HepG2 (cell line): ENCODE measurements at regions not wholly inside any gene's neighbourhood (a gene's known extent, or its start where the extent isn't known, plus 50 kb on each side); places are given as distances from the start of the nearest gene placed in this dataset.

Source experiments
- ADNP ChIP-seq: sonication (generic); formaldehyde crosslinking; IDR thresholded peaks from 2 replicates; pipeline ENCODE4 v1.4.0; 2020; ENCODE audit warnings: missing genetic modification reagents
- AFF4 ChIP-seq: sonication (generic); formaldehyde crosslinking; IDR thresholded peaks from 2 replicates; pipeline ENCODE4 v1.4.0; 2020; ENCODE audit warnings: missing genetic modification reagents
- CERS6 ChIP-seq: sonication (generic); formaldehyde crosslinking; IDR thresholded peaks from 2 replicates; pipeline ENCODE4 v1.5.0; 2020; ENCODE audit warnings: missing genetic modification reagents
- ESRRA ChIP-seq: sonication (generic); formaldehyde crosslinking; IDR thresholded peaks from 2 replicates; pipeline ENCODE4 v1.5.1; 2020; ENCODE audit warnings: mild to moderate bottlenecking, low read depth, missing genetic modification reagents
- FOXK1 ChIP-seq: sonication (generic); formaldehyde crosslinking; IDR thresholded peaks from 2 replicates; pipeline ENCODE4 v1.4.0; 2020; ENCODE audit warnings: low read depth, missing genetic modification reagents, borderline replicate concordance
- HDAC1 ChIP-seq: sonication (generic); formaldehyde crosslinking; IDR thresholded peaks from 2 replicates; pipeline ENCODE4 v1.5.1; 2020; ENCODE audit warnings: mild to moderate bottlenecking, missing genetic modification reagents
- HINFP ChIP-seq: sonication (generic); formaldehyde crosslinking; IDR thresholded peaks from 2 replicates; pipeline ENCODE4 v1.4.0; 2020; ENCODE audit warnings: low read depth, mild to moderate bottlenecking, missing genetic modification reagents
- HNRNPK ChIP-seq: fragments of 200-400 bp; formaldehyde crosslinking; IDR thresholded peaks from 2 replicates; pipeline ENCODE4 v1.6.1; 2018; ENCODE audit warnings: low read length, low read depth, moderate library complexity, mild to moderate bottlenecking; ENCODE audit not compliant: poor library complexity, severe bottlenecking
- MAFK ChIP-seq, 2 experiments: IDR thresholded peaks in 1 of 2; conservative IDR thresholded peaks in 1 of 2; 2 replicates each; pipeline ENCODE4 v1.6.1; 2011; ENCODE audit warnings: improper control_type of control experiment in 2 of 2, low read length in 2 of 2
- NCOA1 ChIP-seq: sonication (generic); formaldehyde crosslinking; IDR thresholded peaks from 2 replicates; pipeline ENCODE4 v1.9.0; 2021; ENCODE audit warnings: missing genetic modification reagents
- PCBP2 ChIP-seq: fragments of 200-400 bp; formaldehyde crosslinking; optimal IDR thresholded peaks from 2 replicates; pipeline ENCODE3; 2018; ENCODE audit warnings: low read length, low read depth; ENCODE audit not compliant: poor library complexity, severe bottlenecking
- RAD21 ChIP-seq: fragments of 450-650 bp; formaldehyde crosslinking; IDR thresholded peaks from 2 replicates; pipeline ENCODE4 v1.5.0; 2020; ENCODE audit warnings: mild to moderate bottlenecking
- TCF7 ChIP-seq: sonication (generic); IDR thresholded peaks from 2 replicates; pipeline ENCODE4 v1.6.1; 2016; ENCODE audit warnings: antibody characterized with exemption, low read depth
- U2AF2 ChIP-seq: fragments of 200-400 bp; formaldehyde crosslinking; IDR thresholded peaks from 2 replicates; pipeline ENCODE4 v1.6.1; 2017; ENCODE audit warnings: low read depth, mild to moderate bottlenecking, low read length
- ZBTB10 ChIP-seq: sonication (generic); formaldehyde crosslinking; IDR thresholded peaks from 2 replicates; pipeline ENCODE4 v1.4.0; 2020; ENCODE audit warnings: missing genetic modification reagents, borderline replicate concordance
- ZNF124 ChIP-seq: sonication (generic); formaldehyde crosslinking; IDR thresholded peaks from 2 replicates; pipeline ENCODE4 v1.4.0; 2020; ENCODE audit warnings: missing genetic modification reagents
- ZNF800 ChIP-seq: sonication (generic); formaldehyde crosslinking; IDR thresholded peaks from 2 replicates; pipeline ENCODE4 v1.4.0; 2020; ENCODE audit warnings: missing genetic modification reagents

- TF ChIP-seq AFF4 (CRISPR knock-in tag), result 0 out of 2 replicates have a peak, but pooled peaks have one; percentile 79
- TF ChIP-seq PCBP2, result no peak
- peak; percentile 74; the same call in 1 of the 2 replicates for TF ChIP-seq ADNP (CRISPR knock-in tag)
- TF ChIP-seq ZNF124 (CRISPR knock-in tag), result 0 out of 2 replicates have a peak, but pooled peaks have one; percentile 75
- no peak for TF ChIP-seq RAD21 (CRISPR knock-in tag)
- 0 out of 2 replicates have a peak, but pooled peaks have one; percentile 43 for TF ChIP-seq HINFP (CRISPR knock-in tag)
- TF ChIP-seq CERS6 (CRISPR knock-in tag), result no peak
- TF ChIP-seq HDAC1 (CRISPR knock-in tag), result peak; percentile 85
- TF ChIP-seq NCOA1, result no peak
- no peak for TF ChIP-seq HNRNPK
- peak; percentile 62; the same call in 1 of the 2 replicates for TF ChIP-seq ZNF800 (CRISPR knock-in tag)
- peak; percentile 54; the same call in 1 of the 2 replicates for TF ChIP-seq ESRRA (CRISPR knock-in tag)
- TF ChIP-seq U2AF2, result no peak
- peak; percentile 87 to 94 for TF ChIP-seq MAFK (conservative IDR thresholded peaks at IDR 0.05 in 1 of 2, IDR thresholded peaks at IDR 0.05 in 1 of 2; ENCODE audit: low read length in 2 of 2)
- TF ChIP-seq ZBTB10 (CRISPR knock-in tag), result peak; percentile 16; the same call in 1 of the 2 replicates
- peak; percentile 55; the same call in 1 of the 2 replicates for TF ChIP-seq FOXK1 (CRISPR knock-in tag)
- TF ChIP-seq TCF7, result peak; percentile 97
These were observed 55.8 kb upstream of the OR6J1 start (continued) for GRCh38 chr14:22699801-22700564.
